ENCODE measurements at regions not wholly inside any gene's neighbourhood (a gene's known extent, or its start where the extent isn't known, plus 50 kb on each side); places are given as distances from the start of the nearest gene placed in this dataset.

- no peak overlapping the region for H4K8ac ChIP-seq (ENCODE audit: low read depth, low read length)
Measured at GRCh38 chr17:36746381-36747053, 145.1 kb downstream of the MRM1 start.

GRCh38 chr17:36747861-36748260 is 146.5 kb downstream of the MRM1 start:
- H3K27me3 ChIP-seq (ENCODE audit: control insufficient read depth in 3 of 3, insufficient read depth in 3 of 3, low read depth in 1 of 3, low read length in 3 of 3), result peaks cover 0 to 20% (median 2%) of the 10 kb centered on the region in 3 experiments
- WGBS, 2 donors (ENCODE audit: extremely low coverage in 2 of 2, insufficient read length in 2 of 2, insufficient replicate concordance in 1 of 2), result no CpG with 5 or more reads among the region's 12 CpGs
- H3K27ac ChIP-seq (replicated peaks; ENCODE audit: low read length), result no peak overlapping the region
- no peak overlapping the region for H4K8ac ChIP-seq (ENCODE audit: low read depth, low read length)
- no peak overlapping the region for H3K23ac ChIP-seq (ENCODE audit: low read depth, low read length, poor library complexity)
- H3K79me1 ChIP-seq (ENCODE audit: low read depth, low read length), result no peaks in the 10 kb centered on the region
- no peak overlapping the region for H3K4ac ChIP-seq (ENCODE audit: low read length)
- H3K14ac ChIP-seq (ENCODE audit: low read length), result no peak overlapping the region
- DNase-seq (ENCODE audit: low spot score), result no peak
- no peak overlapping the region for H3K4me2 ChIP-seq (ENCODE audit: insufficient read depth, low read length, poor library complexity, severe bottlenecking)
- peaks cover 0 to 3% of the 10 kb centered on the region in 2 donors for H3K36me3 ChIP-seq (replicated peaks in 1 of 2; ENCODE audit: control insufficient read depth in 2 of 2, insufficient read depth in 2 of 2, low read length in 2 of 2)
- no peak overlapping the region for H2BK12ac ChIP-seq (ENCODE audit: low read length)
- peaks cover under 1 to 3% of the 10 kb centered on the region in 2 donors for H3K4me1 ChIP-seq (ENCODE audit: control insufficient read depth in 2 of 2, insufficient read depth in 1 of 2, low read depth in 1 of 2, low read length in 2 of 2)
- peaks cover 1 to 5% of the 10 kb centered on the region in 2 donors for H3K9me3 ChIP-seq (replicated peaks in 1 of 2; ENCODE audit: control insufficient read depth in 2 of 2, insufficient read depth in 1 of 2, low read depth in 1 of 2, low read length in 2 of 2)
- H2AK5ac ChIP-seq (ENCODE audit: low read depth, low read length), result peak overlapping the region; percentile 60
- H2BK15ac ChIP-seq (ENCODE audit: low read length), result peak overlapping the region; percentile 16
- H3K9ac ChIP-seq (ENCODE audit: low read depth, low read length, poor library complexity), result no peak overlapping the region
- H4K91ac ChIP-seq (ENCODE audit: low read depth, low read length, poor library complexity), result no peak overlapping the region
- no peak overlapping the region for H3K4me3 ChIP-seq (ENCODE audit: low read length in 2 of 2)
- no peak overlapping the region for H2BK5ac ChIP-seq (ENCODE audit: low read length)
- no peak overlapping the region for H2AFZ ChIP-seq (ENCODE audit: low read length)
- no peak overlapping the region for H2BK120ac ChIP-seq (ENCODE audit: low read depth, low read length)
- H3K18ac ChIP-seq (ENCODE audit: low read length), result peak overlapping the region; percentile 49

More at GRCh38 chr17:36746381-36747053, 145.1 kb downstream of the MRM1 start:
- no CpG with 5 or more reads among the region's 18 CpGs for WGBS, 2 donors (ENCODE audit: extremely low coverage in 2 of 2, insufficient read length in 2 of 2, insufficient replicate concordance in 1 of 2)
- H3K79me1 ChIP-seq (ENCODE audit: low read depth, low read length), result no peaks in the 10 kb centered on the region
- H2AK5ac ChIP-seq (ENCODE audit: low read depth, low read length), result no peak overlapping the region
- no peak overlapping the region for H2BK5ac ChIP-seq (ENCODE audit: low read length)
- no peak overlapping the region for H3K27ac ChIP-seq (replicated peaks; ENCODE audit: low read length)
- peaks cover 0 to 5% of the 10 kb centered on the region in 2 donors for H3K9me3 ChIP-seq (replicated peaks in 1 of 2; ENCODE audit: control insufficient read depth in 2 of 2, insufficient read depth in 1 of 2, low read depth in 1 of 2, low read length in 2 of 2)
- peak overlapping the region in 1 of 2 donors; percentile 42 for H3K4me3 ChIP-seq (ENCODE audit: low read length in 2 of 2)
- no peak for DNase-seq (ENCODE audit: low spot score)
- no peak overlapping the region for H3K14ac ChIP-seq (ENCODE audit: low read length)
- H3K4ac ChIP-seq (ENCODE audit: low read length), result no peak overlapping the region
- peaks cover 0 to 20% (median 2%) of the 10 kb centered on the region in 3 experiments for H3K27me3 ChIP-seq (ENCODE audit: control insufficient read depth in 3 of 3, insufficient read depth in 3 of 3, low read depth in 1 of 3, low read length in 3 of 3)
- no peak overlapping the region for H3K18ac ChIP-seq (ENCODE audit: low read length)
- H4K91ac ChIP-seq (ENCODE audit: low read depth, low read length, poor library complexity), result no peak overlapping the region
- no peak overlapping the region for H3K4me2 ChIP-seq (ENCODE audit: insufficient read depth, low read length, poor library complexity, severe bottlenecking)
- H3K9ac ChIP-seq (ENCODE audit: low read depth, low read length, poor library complexity), result no peak overlapping the region
- no peak overlapping the region for H3K23ac ChIP-seq (ENCODE audit: low read depth, low read length, poor library complexity)
- H2AFZ ChIP-seq (ENCODE audit: low read length), result no peak overlapping the region
- no peak overlapping the region for H2BK12ac ChIP-seq (ENCODE audit: low read length)
- no peak overlapping the region for H2BK15ac ChIP-seq (ENCODE audit: low read length)
- H3K36me3 ChIP-seq (replicated peaks in 1 of 2; ENCODE audit: control insufficient read depth in 2 of 2, insufficient read depth in 2 of 2, low read length in 2 of 2), result peaks cover 0 to 3% of the 10 kb centered on the region in 2 donors
- peaks cover 10 to 15% of the 10 kb centered on the region in 2 donors for H3K4me1 ChIP-seq (ENCODE audit: control insufficient read depth in 2 of 2, insufficient read depth in 1 of 2, low read depth in 1 of 2, low read length in 2 of 2)
- H2BK120ac ChIP-seq (ENCODE audit: low read depth, low read length), result no peak overlapping the region

- WGBS, 2 donors (ENCODE audit: extremely low coverage in 2 of 2, insufficient read length in 2 of 2, insufficient replicate concordance in 1 of 2), result no CpG with 5 or more reads among the region's 10 CpGs
- Histone ChIP-seq H3K4me3 (ENCODE audit: low read length in 2 of 2) (no peak overlapping the region), H3K4ac (ENCODE audit: low read length) (no peak overlapping the region)
Measured at GRCh38 chr17:36748272-36748671, 146.9 kb downstream of the MRM1 start.

GRCh38 chr17:36749493-36749892 is 148.1 kb downstream of the MRM1 start:
- Histone ChIP-seq H3K23ac (ENCODE audit: low read depth, low read length, poor library complexity) (no peak overlapping the region), H3K27ac (replicated peaks; ENCODE audit: low read length) (no peak overlapping the region), H3K18ac (ENCODE audit: low read length) (no peak overlapping the region), H2AFZ (ENCODE audit: low read length) (no peak overlapping the region), H2BK120ac (ENCODE audit: low read depth, low read length) (no peak overlapping the region), H3K9ac (ENCODE audit: low read depth, low read length, poor library complexity) (no peak overlapping the region), H3K4me1 (ENCODE audit: control insufficient read depth in 2 of 2, insufficient read depth in 1 of 2, low read depth in 1 of 2, low read length in 2 of 2) (peaks cover 0 to 3% of the 10 kb centered on the region in 2 donors), H2AK5ac (ENCODE audit: low read depth, low read length) (no peak overlapping the region), H3K27me3 (ENCODE audit: control insufficient read depth in 3 of 3, insufficient read depth in 3 of 3, low read depth in 1 of 3, low read length in 3 of 3) (peaks cover 0 to 20% (median 2%) of the 10 kb centered on the region in 3 experiments), H4K8ac (ENCODE audit: low read depth, low read length) (no peak overlapping the region), H2BK15ac (ENCODE audit: low read length) (no peak overlapping the region), H3K4ac (ENCODE audit: low read length) (no peak overlapping the region), H3K14ac (ENCODE audit: low read length) (no peak overlapping the region), H4K91ac (ENCODE audit: low read depth, low read length, poor library complexity) (no peak overlapping the region), H3K9me3 (replicated peaks in 1 of 2; ENCODE audit: control insufficient read depth in 2 of 2, insufficient read depth in 1 of 2, low read depth in 1 of 2, low read length in 2 of 2) (peaks cover 0 to 1% of the 10 kb centered on the region in 2 donors), H3K79me1 (ENCODE audit: low read depth, low read length) (no peaks in the 10 kb centered on the region), H3K36me3 (replicated peaks in 1 of 2; ENCODE audit: control insufficient read depth in 2 of 2, insufficient read depth in 2 of 2, low read length in 2 of 2) (peaks cover 0 to 3% of the 10 kb centered on the region in 2 donors), H2BK5ac (ENCODE audit: low read length) (no peak overlapping the region), H3K4me2 (ENCODE audit: insufficient read depth, low read length, poor library complexity, severe bottlenecking) (no peak overlapping the region), H2BK12ac (ENCODE audit: low read length) (no peak overlapping the region), H3K4me3 (ENCODE audit: low read length in 2 of 2) (no peak overlapping the region)
- no CpG with 5 or more reads among the region's 17 CpGs for WGBS, 2 donors (ENCODE audit: extremely low coverage in 2 of 2, insufficient read length in 2 of 2, insufficient replicate concordance in 1 of 2)
- DNase-seq (ENCODE audit: low spot score), result no peak

More at GRCh38 chr17:36748272-36748671, 146.9 kb downstream of the MRM1 start:
- Histone ChIP-seq H3K4me1 (ENCODE audit: control insufficient read depth in 2 of 2, insufficient read depth in 1 of 2, low read depth in 1 of 2, low read length in 2 of 2) (peaks cover 0 to 3% of the 10 kb centered on the region in 2 donors), H2BK15ac (ENCODE audit: low read length) (peak overlapping the region; percentile 16), H3K27me3 (ENCODE audit: control insufficient read depth in 3 of 3, insufficient read depth in 3 of 3, low read depth in 1 of 3, low read length in 3 of 3) (peaks cover 0 to 20% (median 2%) of the 10 kb centered on the region in 3 experiments), H3K27ac (replicated peaks; ENCODE audit: low read length) (no peak overlapping the region), H3K9me3 (replicated peaks in 1 of 2; ENCODE audit: control insufficient read depth in 2 of 2, insufficient read depth in 1 of 2, low read depth in 1 of 2, low read length in 2 of 2) (peaks cover 1 to 5% of the 10 kb centered on the region in 2 donors), H2AK5ac (ENCODE audit: low read depth, low read length) (peak overlapping the region; percentile 60), H4K91ac (ENCODE audit: low read depth, low read length, poor library complexity) (no peak overlapping the region), H3K14ac (ENCODE audit: low read length) (no peak overlapping the region), H3K23ac (ENCODE audit: low read depth, low read length, poor library complexity) (no peak overlapping the region), H2BK120ac (ENCODE audit: low read depth, low read length) (no peak overlapping the region), H2BK5ac (ENCODE audit: low read length) (no peak overlapping the region), H3K18ac (ENCODE audit: low read length) (peak overlapping the region; percentile 34), H3K9ac (ENCODE audit: low read depth, low read length, poor library complexity) (no peak overlapping the region), H3K79me1 (ENCODE audit: low read depth, low read length) (no peaks in the 10 kb centered on the region), H2AFZ (ENCODE audit: low read length) (no peak overlapping the region), H3K4me2 (ENCODE audit: insufficient read depth, low read length, poor library complexity, severe bottlenecking) (no peak overlapping the region), H3K36me3 (replicated peaks in 1 of 2; ENCODE audit: control insufficient read depth in 2 of 2, insufficient read depth in 2 of 2, low read length in 2 of 2) (peaks cover 0 to 3% of the 10 kb centered on the region in 2 donors), H2BK12ac (ENCODE audit: low read length) (no peak overlapping the region), H4K8ac (ENCODE audit: low read depth, low read length) (no peak overlapping the region)
- no peak for DNase-seq (ENCODE audit: low spot score)

Measured in neuronal stem cell (in vitro differentiated cells).